ENCODE measurements at regions not wholly inside any gene's neighbourhood (a gene's known extent, or its start where the extent isn't known, plus 50 kb on each side); places are given as distances from the start of the nearest gene placed in this dataset.

DNA sequence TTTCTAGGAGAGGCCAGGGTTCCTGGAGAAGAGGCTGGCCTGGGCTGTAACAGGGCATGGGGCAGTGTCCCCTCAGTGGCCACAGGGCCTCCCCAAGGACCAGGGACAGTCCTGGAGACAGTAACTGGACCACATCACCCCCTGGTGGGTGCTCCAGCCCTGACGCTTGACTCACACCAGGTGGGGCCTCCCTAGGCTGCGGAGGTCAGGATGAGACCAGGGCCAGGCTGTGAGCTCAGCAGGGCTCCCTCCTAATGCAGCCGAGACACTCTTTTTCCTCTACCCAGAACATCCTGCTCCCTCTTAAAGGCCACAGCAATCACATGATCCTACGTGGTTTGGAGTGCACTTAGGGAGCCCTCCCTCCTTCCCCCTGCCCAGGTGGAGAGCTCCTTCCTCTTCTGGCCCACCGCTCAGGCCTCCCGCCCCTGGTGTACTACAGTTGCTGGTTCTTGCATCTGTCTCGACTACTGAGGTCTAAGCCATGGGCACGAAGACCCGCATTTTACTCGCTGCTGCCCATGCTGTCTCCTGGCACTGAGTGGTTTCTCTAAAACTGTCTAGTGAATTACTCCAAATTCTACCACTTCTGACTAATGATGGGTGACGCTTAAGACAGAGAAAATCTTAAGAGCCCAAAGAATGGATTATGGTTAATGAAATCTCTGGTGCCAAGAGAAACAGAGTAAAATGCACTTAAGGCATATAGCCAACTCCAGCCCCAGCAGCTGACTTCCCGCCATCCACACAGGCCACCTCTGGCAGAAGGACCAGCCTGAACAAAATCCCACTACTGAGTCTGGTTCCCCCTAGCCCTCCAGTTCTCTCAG, 166.1 kb upstream of the CST7 start:
- Histone ChIP-seq H3K79me2 (ENCODE audit: control insufficient read depth, insufficient read depth, low read length) (no peaks in the 10 kb centered on the region), H2AFZ (ENCODE audit: low read depth, low read length) (no peak overlapping the region), H3K4me2 (ENCODE audit: insufficient read depth, low read length) (no peak overlapping the region), H4K20me1 (replicated peaks; ENCODE audit: control insufficient read depth, insufficient read depth, low read length) (no peaks in the 10 kb centered on the region), H3K27ac (ENCODE audit: extremely low read depth, low read depth, low read length) (no peak overlapping the region), H3K9ac (ENCODE audit: insufficient read depth in 1 of 2, low read depth in 2 of 2, low read length in 2 of 2) (no peak overlapping the region), H3K9me3 (replicated peaks; ENCODE audit: control insufficient read depth, insufficient read depth, low read depth, low read length) (no peaks in the 10 kb centered on the region), H3K9me1 (ENCODE audit: control insufficient read depth, insufficient read depth, low read length) (no peaks in the 10 kb centered on the region), H3K4me1 (replicated peaks in 1 of 2; ENCODE audit: control insufficient read depth in 2 of 2, insufficient read depth in 2 of 2, low read length in 2 of 2) (no peaks in the 10 kb centered on the region), H3K4me3 (no peak overlapping the region), H3K36me3 (ENCODE audit: control insufficient read depth, insufficient read depth, low read length) (no peaks in the 10 kb centered on the region), H3K27me3 (ENCODE audit: control insufficient read depth in 2 of 2, insufficient read depth in 2 of 2, low read length in 2 of 2) (no peaks in the 10 kb centered on the region)
- no TSS peak for BruUV-seq (replicated peaks)
- TF ChIP-seq, protein P1, sequence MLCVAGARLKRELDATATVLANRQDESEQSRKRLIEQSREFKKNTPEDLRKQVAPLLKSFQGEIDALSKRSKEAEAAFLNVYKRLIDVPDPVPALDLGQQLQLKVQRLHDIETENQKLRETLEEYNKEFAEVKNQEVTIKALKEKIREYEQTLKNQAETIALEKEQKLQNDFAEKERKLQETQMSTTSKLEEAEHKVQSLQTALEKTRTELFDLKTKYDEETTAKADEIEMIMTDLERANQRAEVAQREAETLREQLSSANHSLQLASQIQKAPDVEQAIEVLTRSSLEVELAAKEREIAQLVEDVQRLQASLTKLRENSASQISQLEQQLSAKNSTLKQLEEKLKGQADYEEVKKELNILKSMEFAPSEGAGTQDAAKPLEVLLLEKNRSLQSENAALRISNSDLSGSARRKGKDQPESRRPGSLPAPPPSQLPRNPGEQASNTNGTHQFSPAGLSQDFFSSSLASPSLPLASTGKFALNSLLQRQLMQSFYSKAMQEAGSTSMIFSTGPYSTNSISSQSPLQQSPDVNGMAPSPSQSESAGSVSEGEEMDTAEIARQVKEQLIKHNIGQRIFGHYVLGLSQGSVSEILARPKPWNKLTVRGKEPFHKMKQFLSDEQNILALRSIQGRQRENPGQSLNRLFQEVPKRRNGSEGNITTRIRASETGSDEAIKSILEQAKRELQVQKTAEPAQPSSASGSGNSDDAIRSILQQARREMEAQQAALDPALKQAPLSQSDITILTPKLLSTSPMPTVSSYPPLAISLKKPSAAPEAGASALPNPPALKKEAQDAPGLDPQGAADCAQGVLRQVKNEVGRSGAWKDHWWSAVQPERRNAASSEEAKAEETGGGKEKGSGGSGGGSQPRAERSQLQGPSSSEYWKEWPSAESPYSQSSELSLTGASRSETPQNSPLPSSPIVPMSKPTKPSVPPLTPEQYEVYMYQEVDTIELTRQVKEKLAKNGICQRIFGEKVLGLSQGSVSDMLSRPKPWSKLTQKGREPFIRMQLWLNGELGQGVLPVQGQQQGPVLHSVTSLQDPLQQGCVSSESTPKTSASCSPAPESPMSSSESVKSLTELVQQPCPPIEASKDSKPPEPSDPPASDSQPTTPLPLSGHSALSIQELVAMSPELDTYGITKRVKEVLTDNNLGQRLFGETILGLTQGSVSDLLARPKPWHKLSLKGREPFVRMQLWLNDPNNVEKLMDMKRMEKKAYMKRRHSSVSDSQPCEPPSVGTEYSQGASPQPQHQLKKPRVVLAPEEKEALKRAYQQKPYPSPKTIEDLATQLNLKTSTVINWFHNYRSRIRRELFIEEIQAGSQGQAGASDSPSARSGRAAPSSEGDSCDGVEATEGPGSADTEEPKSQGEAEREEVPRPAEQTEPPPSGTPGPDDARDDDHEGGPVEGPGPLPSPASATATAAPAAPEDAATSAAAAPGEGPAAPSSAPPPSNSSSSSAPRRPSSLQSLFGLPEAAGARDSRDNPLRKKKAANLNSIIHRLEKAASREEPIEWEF (CRISPR knock-in tag; IDR thresholded peaks at IDR 0.05): no peak
- TF ChIP-seq, protein P2, sequence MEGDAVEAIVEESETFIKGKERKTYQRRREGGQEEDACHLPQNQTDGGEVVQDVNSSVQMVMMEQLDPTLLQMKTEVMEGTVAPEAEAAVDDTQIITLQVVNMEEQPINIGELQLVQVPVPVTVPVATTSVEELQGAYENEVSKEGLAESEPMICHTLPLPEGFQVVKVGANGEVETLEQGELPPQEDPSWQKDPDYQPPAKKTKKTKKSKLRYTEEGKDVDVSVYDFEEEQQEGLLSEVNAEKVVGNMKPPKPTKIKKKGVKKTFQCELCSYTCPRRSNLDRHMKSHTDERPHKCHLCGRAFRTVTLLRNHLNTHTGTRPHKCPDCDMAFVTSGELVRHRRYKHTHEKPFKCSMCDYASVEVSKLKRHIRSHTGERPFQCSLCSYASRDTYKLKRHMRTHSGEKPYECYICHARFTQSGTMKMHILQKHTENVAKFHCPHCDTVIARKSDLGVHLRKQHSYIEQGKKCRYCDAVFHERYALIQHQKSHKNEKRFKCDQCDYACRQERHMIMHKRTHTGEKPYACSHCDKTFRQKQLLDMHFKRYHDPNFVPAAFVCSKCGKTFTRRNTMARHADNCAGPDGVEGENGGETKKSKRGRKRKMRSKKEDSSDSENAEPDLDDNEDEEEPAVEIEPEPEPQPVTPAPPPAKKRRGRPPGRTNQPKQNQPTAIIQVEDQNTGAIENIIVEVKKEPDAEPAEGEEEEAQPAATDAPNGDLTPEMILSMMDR (IDR thresholded peaks at IDR 0.05 in 2 of 3, conservative IDR thresholded peaks at IDR 0.05 in 1 of 3; ENCODE audit: insufficient read depth in 2 of 3, low read depth in 1 of 3, low read length in 3 of 3): peak; percentile 10 to 34 (median 17); a peak in 3 of 6 replicates
- ATAC-seq (peak; percentile 73), FAIRE-seq (no peak), DNase-seq (ENCODE audit: extremely low read depth in 1 of 4, low spot score in 3 of 4) (peak in 2 of 4 experiments; percentile 4 to 12)
- WGBS (ENCODE audit: insufficient coverage, low coverage, missing lambda C conversion rate): 2% methylated on average over 7 of the region's 12 CpGs
- in situ Hi-C loops (cut with MboI): no loop called here
- ChIA-PET CTCF (ENCODE audit: low intra/inter-chr PET ratio) (no interaction called here), POLR2A (interaction anchor here (0.7 kb wide), 1 partner anchor 676 kb away, joined by 3 read pairs; no protein-coding TSS in a partner anchor)
- intact Hi-C loops (cut with micrococcal nuclease): loop anchor here (10.0 kb wide), 1 partner anchor 132 kb away; no protein-coding TSS in a partner anchor
